ENCODE measurements at regions not wholly inside any gene's neighbourhood (a gene's known extent, or its start where the extent isn't known, plus 50 kb on each side); places are given as distances from the start of the nearest gene placed in this dataset.

- TF ChIP-seq SIN3A (IDR thresholded peaks at IDR 0.05; ENCODE audit: borderline replicate concordance, insufficient read depth, low read length), result no peak
- no peak for TF ChIP-seq TAF1 (IDR thresholded peaks at IDR 0.05; ENCODE audit: borderline replicate concordance, insufficient read depth, low read length)
- no peak for TF ChIP-seq REST (IDR thresholded peaks at IDR 0.05; ENCODE audit: insufficient read depth in 1 of 2, low read depth in 2 of 2, low read length in 2 of 2)
- TF ChIP-seq POLR2AphosphoS5 (IDR thresholded peaks at IDR 0.05; ENCODE audit: low read depth, low read length), result no peak
Observed at GRCh38 chr1:58426918-58427317, 119.6 kb downstream of the OMA1 start.
